GM12891 (cell line): ENCODE measurements at regions not wholly inside any gene's neighbourhood (a gene's known extent, or its start where the extent isn't known, plus 50 kb on each side); places are given as distances from the start of the nearest gene placed in this dataset.

Experiments used
- PAX5 ChIP-seq: IDR thresholded peaks from 2 replicates; pipeline ENCODE4 v1.6.1; 2011; ENCODE audit warnings: low read length, moderate library complexity, mild to moderate bottlenecking; ENCODE audit not compliant: insufficient read depth, severe bottlenecking
- POLR2A ChIP-seq: IDR thresholded peaks from 2 replicates; pipeline ENCODE4 v1.6.1; 2011; ENCODE audit warnings: low read depth, low read length, control low read depth
- POLR2AphosphoS5 ChIP-seq: IDR thresholded peaks from 2 replicates; pipeline ENCODE4 v1.6.1; 2011; ENCODE audit warnings: low read depth, low read length, control low read depth
- POU2F2 ChIP-seq: IDR thresholded peaks from 2 replicates; pipeline ENCODE4 v1.6.1; 2011; ENCODE audit warnings: low read depth, mild to moderate bottlenecking, control low read depth, low read length, moderate library complexity
- SPI1 ChIP-seq: IDR thresholded peaks from 2 replicates; pipeline ENCODE4 v1.6.1; 2011; ENCODE audit warnings: low read depth, low read length, control low read depth
- TAF1 ChIP-seq: IDR thresholded peaks from 2 replicates; pipeline ENCODE4 v1.6.1; 2011; ENCODE audit warnings: low read depth, low read length, control low read depth

- TF ChIP-seq POLR2AphosphoS5 (no peak), POLR2A (no peak), TAF1 (no peak), POU2F2 (no peak), SPI1 (no peak), PAX5 (no peak)
These were observed 273.7 kb downstream of the SLC6A15 start for GRCh38 chr12:84638811-84639368.
